ENCODE measurements at regions not wholly inside any gene's neighbourhood (a gene's known extent, or its start where the extent isn't known, plus 50 kb on each side); places are given as distances from the start of the nearest gene placed in this dataset.

DNA sequence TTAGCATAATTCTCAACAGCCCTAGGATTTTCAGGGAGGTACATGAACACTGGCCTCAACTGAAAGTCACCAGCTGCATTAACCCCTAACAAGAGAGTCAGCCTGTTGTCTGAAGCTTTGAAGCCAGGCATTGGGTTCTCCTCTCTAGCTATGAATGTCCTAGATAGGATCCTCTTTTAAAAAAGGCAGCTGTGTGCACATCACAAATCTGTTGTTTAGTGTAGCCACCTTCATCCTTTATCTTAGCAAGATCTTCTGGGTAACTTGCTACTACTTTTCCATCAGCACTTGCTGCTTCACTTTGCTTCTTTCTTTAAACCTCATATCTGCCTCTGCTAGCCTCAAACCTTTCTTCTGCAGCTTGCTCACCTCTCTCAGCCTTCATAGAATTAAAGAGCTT, 1692.1 kb downstream of the EFNB2 start:
- in situ Hi-C loops (cut with MboI): no loop called here
- no peak for TF ChIP-seq EZH2phosphoT487 (IDR thresholded peaks at IDR 0.05; ENCODE audit: insufficient read depth, low read depth)
- no peak for TF ChIP-seq EZH2 (IDR thresholded peaks at IDR 0.05; ENCODE audit: insufficient read depth, poor library complexity, severe bottlenecking)
- H3K27ac ChIP-seq: no peak overlapping the region

DNA sequence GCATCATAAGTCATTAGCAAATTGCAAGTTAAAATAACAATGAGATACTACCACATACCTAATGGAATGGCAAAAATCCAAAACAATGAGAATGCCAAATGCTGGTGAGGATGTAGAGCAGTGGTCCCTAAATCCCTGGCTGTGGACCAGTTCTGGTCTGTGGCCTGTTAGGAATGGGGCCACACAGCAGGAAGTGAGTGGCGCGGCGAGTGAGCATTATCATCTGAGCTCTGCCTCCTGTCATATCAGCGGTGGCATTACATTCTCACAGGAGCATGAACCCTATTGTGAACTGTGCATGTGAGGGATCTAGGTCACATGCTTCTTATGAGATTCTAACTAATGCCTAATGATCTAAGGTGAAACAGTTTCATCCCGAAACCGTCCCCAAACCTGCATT, 1694.4 kb downstream of the EFNB2 start:
- Histone ChIP-seq H3K27me3 (replicated peaks; ENCODE audit: insufficient read depth) (no peaks in the 10 kb centered on the region), H3K27ac (no peak overlapping the region), H4K20me1 (ENCODE audit: insufficient read depth) (no peaks in the 10 kb centered on the region), H3K36me3 (ENCODE audit: low read depth) (no peaks in the 10 kb centered on the region), H3K4me2 (ENCODE audit: unreplicated experiment) (no peak overlapping the region), H3K4me3 (no peak overlapping the region), H3K9me2 (ENCODE audit: insufficient read depth) (no peaks in the 10 kb centered on the region), H3F3A (ENCODE audit: insufficient read depth) (no peaks in the 10 kb centered on the region), H2AFZ (no peak overlapping the region), H3K4me1 (ENCODE audit: insufficient read depth) (no peaks in the 10 kb centered on the region), H3K9ac (no peak overlapping the region), H3K9me3 (ENCODE audit: low read depth) (no peaks in the 10 kb centered on the region), H3K79me2 (ENCODE audit: insufficient read depth) (no peaks in the 10 kb centered on the region)
- no peak for DNase-seq
- TF ChIP-seq EZH2 (IDR thresholded peaks at IDR 0.05; ENCODE audit: insufficient read depth, poor library complexity, severe bottlenecking): no peak
- TF ChIP-seq EZH2phosphoT487 (IDR thresholded peaks at IDR 0.05; ENCODE audit: insufficient read depth, low read depth): no peak
- 63 to 74% methylated on average over 6 of the region's 6 CpGs for WGBS, 2 experiments (ENCODE audit: low coverage in 1 of 2, low lambda C conversion rate in 2 of 2, missing lambda C conversion rate in 2 of 2)
- in situ Hi-C loops (cut with MboI): no loop called here

More for the DNA sequence above, 1692.1 kb downstream of the EFNB2 start:
- Histone ChIP-seq H3K9ac (no peak overlapping the region), H3K9me3 (ENCODE audit: low read depth) (no peaks in the 10 kb centered on the region), H2AFZ (no peak overlapping the region), H3K4me3 (no peak overlapping the region), H3K79me2 (ENCODE audit: insufficient read depth) (no peaks in the 10 kb centered on the region), H3K36me3 (ENCODE audit: low read depth) (no peaks in the 10 kb centered on the region), H3K4me1 (ENCODE audit: insufficient read depth) (no peaks in the 10 kb centered on the region), H3K27me3 (replicated peaks; ENCODE audit: insufficient read depth) (no peaks in the 10 kb centered on the region), H3K9me2 (ENCODE audit: insufficient read depth) (no peaks in the 10 kb centered on the region), H3F3A (ENCODE audit: insufficient read depth) (no peaks in the 10 kb centered on the region), H3K4me2 (ENCODE audit: unreplicated experiment) (no peak overlapping the region), H4K20me1 (ENCODE audit: insufficient read depth) (no peaks in the 10 kb centered on the region)
- DNase-seq: no peak

DNA sequence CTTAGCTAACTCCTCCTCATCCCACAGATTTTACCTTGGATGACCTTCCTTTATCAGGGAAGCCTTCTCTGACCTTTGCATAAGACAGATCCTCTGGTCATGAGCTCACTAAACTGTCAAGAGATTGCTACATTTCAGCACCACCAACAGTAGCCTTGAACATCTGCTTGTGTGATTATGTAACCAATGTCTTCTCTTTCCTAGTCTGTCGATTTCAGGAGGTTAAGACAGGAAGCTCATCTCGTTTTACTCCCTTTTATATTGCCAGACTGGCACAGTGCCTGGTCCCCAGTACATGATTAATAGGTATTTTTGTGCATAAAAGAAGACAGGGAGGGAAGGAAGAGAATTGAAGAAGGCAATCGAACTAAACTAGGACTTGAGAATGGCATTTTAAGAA, 1697.7 kb downstream of the EFNB2 start:
- no peaks in the 10 kb centered on the region for H3K27me3 ChIP-seq (replicated peaks; ENCODE audit: insufficient read depth)
- no peak overlapping the region for H3K9ac ChIP-seq
- 6 to 9% methylated on average over 3 of the region's 3 CpGs for WGBS, 2 experiments (ENCODE audit: low coverage in 1 of 2, low lambda C conversion rate in 2 of 2, missing lambda C conversion rate in 2 of 2)
- H3F3A ChIP-seq (ENCODE audit: insufficient read depth): no peaks in the 10 kb centered on the region
- H3K4me3 ChIP-seq: no peak overlapping the region
- TF ChIP-seq EZH2 (IDR thresholded peaks at IDR 0.05; ENCODE audit: insufficient read depth, poor library complexity, severe bottlenecking) (no peak), EZH2phosphoT487 (IDR thresholded peaks at IDR 0.05; ENCODE audit: insufficient read depth, low read depth) (no peak)
- no peak overlapping the region for H3K27ac ChIP-seq
- no peak for DNase-seq
- in situ Hi-C loops (cut with MboI): no loop called here
- H3K9me3 ChIP-seq (ENCODE audit: low read depth): no peaks in the 10 kb centered on the region
- no peak overlapping the region for H2AFZ ChIP-seq
- H3K36me3 ChIP-seq (ENCODE audit: low read depth): no peaks in the 10 kb centered on the region
- H4K20me1 ChIP-seq (ENCODE audit: insufficient read depth): no peaks in the 10 kb centered on the region
- H3K9me2 ChIP-seq (ENCODE audit: insufficient read depth): no peaks in the 10 kb centered on the region
- no peaks in the 10 kb centered on the region for H3K79me2 ChIP-seq (ENCODE audit: insufficient read depth)
- no peaks in the 10 kb centered on the region for H3K4me1 ChIP-seq (ENCODE audit: insufficient read depth)
- H3K4me2 ChIP-seq (ENCODE audit: unreplicated experiment): no peak overlapping the region

DNA sequence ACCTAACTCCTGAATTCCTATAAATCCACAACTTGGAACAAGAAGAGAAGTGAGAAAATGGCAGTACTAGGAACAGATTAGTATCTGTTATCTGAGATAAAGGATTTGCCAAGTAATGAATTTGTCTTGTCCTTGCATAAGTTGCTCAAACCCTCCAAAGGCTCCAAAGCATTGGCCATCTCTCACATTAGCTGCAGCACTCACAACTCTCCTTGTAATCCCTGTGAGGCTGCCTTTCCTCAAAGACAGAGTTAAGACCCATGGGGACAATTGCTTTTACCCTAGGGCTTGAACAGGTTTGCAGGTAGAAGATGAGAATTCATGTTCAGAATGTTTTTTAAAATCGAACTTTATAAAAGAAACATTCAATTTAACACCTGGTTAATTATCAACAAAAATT, 1702.2 kb downstream of the EFNB2 start:
- H3K79me2 ChIP-seq (ENCODE audit: insufficient read depth): no peaks in the 10 kb centered on the region
- H3K9me2 ChIP-seq (ENCODE audit: insufficient read depth): no peaks in the 10 kb centered on the region
- no peak overlapping the region for H2AFZ ChIP-seq
- no peak overlapping the region for H3K9ac ChIP-seq
- no peak overlapping the region for H3K27ac ChIP-seq
- WGBS, 2 experiments (ENCODE audit: low coverage in 1 of 2, low lambda C conversion rate in 2 of 2, missing lambda C conversion rate in 2 of 2): 7 to 19% methylated on average over 1 of the region's 1 CpG
- H3K4me1 ChIP-seq (ENCODE audit: insufficient read depth): no peaks in the 10 kb centered on the region
- H3K4me2 ChIP-seq (ENCODE audit: unreplicated experiment): no peak overlapping the region
- H3K9me3 ChIP-seq (ENCODE audit: low read depth): no peaks in the 10 kb centered on the region
- H3K36me3 ChIP-seq (ENCODE audit: low read depth): no peaks in the 10 kb centered on the region
- no peak for DNase-seq
- no peaks in the 10 kb centered on the region for H3F3A ChIP-seq (ENCODE audit: insufficient read depth)
- TF ChIP-seq EZH2phosphoT487 (IDR thresholded peaks at IDR 0.05; ENCODE audit: insufficient read depth, low read depth) (no peak), EZH2 (IDR thresholded peaks at IDR 0.05; ENCODE audit: insufficient read depth, poor library complexity, severe bottlenecking) (no peak)
- no peaks in the 10 kb centered on the region for H3K27me3 ChIP-seq (replicated peaks; ENCODE audit: insufficient read depth)
- in situ Hi-C loops (cut with MboI): no loop called here
- H4K20me1 ChIP-seq (ENCODE audit: insufficient read depth): no peaks in the 10 kb centered on the region
- no peak overlapping the region for H3K4me3 ChIP-seq

DNA sequence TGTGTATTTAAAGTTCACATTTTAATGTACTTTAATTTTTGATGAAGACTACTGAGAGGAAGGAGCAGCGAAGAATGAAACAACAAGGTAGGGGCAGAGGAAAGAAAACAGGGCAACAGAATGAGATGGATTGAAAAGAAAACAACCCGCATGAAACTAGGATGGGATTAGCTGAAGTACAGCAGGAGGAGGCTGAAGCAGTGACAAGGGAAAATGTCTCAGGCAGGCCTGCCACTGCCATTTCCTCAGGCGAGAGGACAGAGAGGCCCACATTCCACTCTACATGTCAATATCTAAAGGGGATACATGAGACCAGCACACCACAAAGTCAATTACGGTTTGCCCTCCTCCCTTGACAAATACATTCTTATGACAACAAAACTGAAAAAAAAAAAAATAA, 1703.2 kb downstream of the EFNB2 start:
- WGBS, 2 experiments (ENCODE audit: low coverage in 1 of 2, low lambda C conversion rate in 2 of 2, missing lambda C conversion rate in 2 of 2): 24 to 31% methylated on average over 4 of the region's 4 CpGs
- DNase-seq: no peak

More for the DNA sequence above, 1703.2 kb downstream of the EFNB2 start:
- H3K27ac ChIP-seq: no peak overlapping the region
- in situ Hi-C loops (cut with MboI): no loop called here
- no peaks in the 10 kb centered on the region for H3F3A ChIP-seq (ENCODE audit: insufficient read depth)
- no peaks in the 10 kb centered on the region for H4K20me1 ChIP-seq (ENCODE audit: insufficient read depth)
- no peak overlapping the region for H3K9ac ChIP-seq
- no peak for TF ChIP-seq EZH2 (IDR thresholded peaks at IDR 0.05; ENCODE audit: insufficient read depth, poor library complexity, severe bottlenecking)
- H3K4me3 ChIP-seq: no peak overlapping the region
- no peak overlapping the region for H3K4me2 ChIP-seq (ENCODE audit: unreplicated experiment)
- H3K4me1 ChIP-seq (ENCODE audit: insufficient read depth): no peaks in the 10 kb centered on the region
- H3K27me3 ChIP-seq (replicated peaks; ENCODE audit: insufficient read depth): no peaks in the 10 kb centered on the region
- H3K36me3 ChIP-seq (ENCODE audit: low read depth): no peaks in the 10 kb centered on the region
- H3K9me3 ChIP-seq (ENCODE audit: low read depth): no peaks in the 10 kb centered on the region
- no peaks in the 10 kb centered on the region for H3K79me2 ChIP-seq (ENCODE audit: insufficient read depth)
- H3K9me2 ChIP-seq (ENCODE audit: insufficient read depth): no peaks in the 10 kb centered on the region
- H2AFZ ChIP-seq: no peak overlapping the region
